Activated T-cell treated with anti-CD3 and anti-CD28 coated beads, Interleukin-2, amount 50 U/mL, for 24 hours (primary cell): ENCODE measurements at regions not wholly inside any gene's neighbourhood (a gene's known extent, or its start where the extent isn't known, plus 50 kb on each side); places are given as distances from the start of the nearest gene placed in this dataset.

Experiments
- DNase-seq: peaks from one replicate; pipeline ENCODE4 v3.0.0-alpha.2; 2020
- H3K27ac Mint-ChIP-seq: 2 replicates; pipeline ENCODE4 v1.8.0; 2020; ENCODE audit warnings: mild to moderate bottlenecking, mixed read lengths
- H3K27me3 Mint-ChIP-seq: 2 replicates; pipeline ENCODE4 v1.8.0; 2020; ENCODE audit warnings: mixed read lengths
- H3K36me3 Mint-ChIP-seq: 2 replicates; pipeline ENCODE4 v1.8.0; 2020; ENCODE audit warnings: low read depth, mixed read lengths
- H3K4me1 Mint-ChIP-seq: 2 replicates; pipeline ENCODE4 v1.8.0; 2020; ENCODE audit warnings: low read depth, mixed read lengths
- H3K4me3 Mint-ChIP-seq: 2 replicates; pipeline ENCODE4 v1.8.0; 2020; ENCODE audit warnings: mild to moderate bottlenecking, moderate library complexity, mixed read lengths
- H3K9me3 Mint-ChIP-seq: 2 replicates; pipeline ENCODE4 v1.8.0; 2020; ENCODE audit warnings: mixed read lengths

- Mint-ChIP-seq H3K4me1 (no peaks in the 10 kb centered on the region), H3K27ac (no peak overlapping the region), H3K9me3 (peaks cover 8% of the 10 kb centered on the region), H3K36me3 (peaks cover 5% of the 10 kb centered on the region), H3K27me3 (no peaks in the 10 kb centered on the region), H3K4me3 (no peak overlapping the region)
- no peak for DNase-seq
Measured at GRCh38 chr12:34342048-34342447, 319.8 kb downstream of the ALG10 start.

- H3K27ac Mint-ChIP-seq: no peak overlapping the region
- peaks cover 7% of the 10 kb centered on the region for H3K9me3 Mint-ChIP-seq
- H3K4me1 Mint-ChIP-seq: no peaks in the 10 kb centered on the region
Measured at GRCh38 chr12:34343345-34343744, 321.0 kb downstream of the ALG10 start.

GRCh38 chr12:34343766-34344165 is 321.5 kb downstream of the ALG10 start:
- H3K4me1 Mint-ChIP-seq: no peaks in the 10 kb centered on the region
- DNase-seq: no peak
- no peaks in the 10 kb centered on the region for H3K36me3 Mint-ChIP-seq
- H3K27me3 Mint-ChIP-seq: no peaks in the 10 kb centered on the region
- no peak overlapping the region for H3K27ac Mint-ChIP-seq
- H3K4me3 Mint-ChIP-seq: no peak overlapping the region
- peaks cover 7% of the 10 kb centered on the region for H3K9me3 Mint-ChIP-seq

More at GRCh38 chr12:34343345-34343744, 321.0 kb downstream of the ALG10 start:
- no peak overlapping the region for H3K4me3 Mint-ChIP-seq
- no peaks in the 10 kb centered on the region for H3K27me3 Mint-ChIP-seq
- no peaks in the 10 kb centered on the region for H3K36me3 Mint-ChIP-seq
- no peak for DNase-seq

GRCh38 chr12:34344851-34345522 is 322.7 kb downstream of the ALG10 start:
- no peaks in the 10 kb centered on the region for H3K36me3 Mint-ChIP-seq
- H3K27me3 Mint-ChIP-seq: no peaks in the 10 kb centered on the region
- peaks cover 4% of the 10 kb centered on the region for H3K9me3 Mint-ChIP-seq

GRCh38 chr12:34345801-34346200 is 323.5 kb downstream of the ALG10 start:
- DNase-seq: no peak
- peaks cover 4% of the 10 kb centered on the region for H3K9me3 Mint-ChIP-seq
- no peaks in the 10 kb centered on the region for H3K27me3 Mint-ChIP-seq
- no peak overlapping the region for H3K4me3 Mint-ChIP-seq
- no peaks in the 10 kb centered on the region for H3K4me1 Mint-ChIP-seq
- H3K27ac Mint-ChIP-seq: no peak overlapping the region
- H3K36me3 Mint-ChIP-seq: no peaks in the 10 kb centered on the region

More at GRCh38 chr12:34344851-34345522, 322.7 kb downstream of the ALG10 start:
- Mint-ChIP-seq H3K4me1 (no peaks in the 10 kb centered on the region), H3K4me3 (no peak overlapping the region), H3K27ac (no peak overlapping the region)
- no peak for DNase-seq

- H3K27me3 Mint-ChIP-seq: no peaks in the 10 kb centered on the region
- H3K9me3 Mint-ChIP-seq: peaks cover 9% of the 10 kb centered on the region
- H3K4me1 Mint-ChIP-seq: no peaks in the 10 kb centered on the region
- no peak overlapping the region for H3K4me3 Mint-ChIP-seq
- H3K27ac Mint-ChIP-seq: no peak overlapping the region
- no peak for DNase-seq
- no peaks in the 10 kb centered on the region for H3K36me3 Mint-ChIP-seq
Measured at GRCh38 chr12:34346372-34347034, 324.2 kb downstream of the ALG10 start.

- H3K27ac Mint-ChIP-seq: no peak overlapping the region
Measured at GRCh38 chr12:34347367-34347766, 325.1 kb downstream of the ALG10 start.

GRCh38 chr12:34348064-34348463 is 325.8 kb downstream of the ALG10 start:
- H3K27ac Mint-ChIP-seq: no peak overlapping the region
- no peak overlapping the region for H3K4me3 Mint-ChIP-seq
- DNase-seq: no peak
- peaks cover 9% of the 10 kb centered on the region for H3K9me3 Mint-ChIP-seq
- H3K4me1 Mint-ChIP-seq: no peaks in the 10 kb centered on the region
- no peaks in the 10 kb centered on the region for H3K36me3 Mint-ChIP-seq
- H3K27me3 Mint-ChIP-seq: no peaks in the 10 kb centered on the region

More at GRCh38 chr12:34347367-34347766, 325.1 kb downstream of the ALG10 start:
- H3K4me3 Mint-ChIP-seq: no peak overlapping the region
- no peaks in the 10 kb centered on the region for H3K27me3 Mint-ChIP-seq
- H3K9me3 Mint-ChIP-seq: peaks cover 9% of the 10 kb centered on the region
- no peak for DNase-seq
- H3K36me3 Mint-ChIP-seq: no peaks in the 10 kb centered on the region
- H3K4me1 Mint-ChIP-seq: no peaks in the 10 kb centered on the region

GRCh38 chr12:34348836-34349672 is 326.8 kb downstream of the ALG10 start:
- Mint-ChIP-seq H3K4me1 (no peaks in the 10 kb centered on the region), H3K27ac (no peak overlapping the region), H3K27me3 (no peaks in the 10 kb centered on the region), H3K36me3 (no peaks in the 10 kb centered on the region), H3K4me3 (no peak overlapping the region), H3K9me3 (peaks cover 9% of the 10 kb centered on the region)
- no peak for DNase-seq

- Mint-ChIP-seq H3K27me3 (no peaks in the 10 kb centered on the region), H3K4me3 (no peak overlapping the region), H3K27ac (no peak overlapping the region), H3K36me3 (no peaks in the 10 kb centered on the region), H3K4me1 (no peaks in the 10 kb centered on the region), H3K9me3 (peaks cover 9% of the 10 kb centered on the region)
- no peak for DNase-seq
Measured at GRCh38 chr12:34349673-34349961, 327.3 kb downstream of the ALG10 start.

GRCh38 chr12:34350092-34351041 is 328.1 kb downstream of the ALG10 start:
- H3K9me3 Mint-ChIP-seq: peaks cover 9% of the 10 kb centered on the region
- no peaks in the 10 kb centered on the region for H3K4me1 Mint-ChIP-seq
- no peak overlapping the region for H3K4me3 Mint-ChIP-seq
- H3K27ac Mint-ChIP-seq: no peak overlapping the region
- DNase-seq: no peak
- no peaks in the 10 kb centered on the region for H3K27me3 Mint-ChIP-seq
- H3K36me3 Mint-ChIP-seq: no peaks in the 10 kb centered on the region

GRCh38 chr12:34352098-34352497 is 329.8 kb downstream of the ALG10 start:
- no peak for DNase-seq
- no peaks in the 10 kb centered on the region for H3K36me3 Mint-ChIP-seq
- no peaks in the 10 kb centered on the region for H3K4me1 Mint-ChIP-seq
- H3K9me3 Mint-ChIP-seq: peaks cover 9% of the 10 kb centered on the region
- H3K27ac Mint-ChIP-seq: no peak overlapping the region
- H3K4me3 Mint-ChIP-seq: no peak overlapping the region
- no peaks in the 10 kb centered on the region for H3K27me3 Mint-ChIP-seq

GRCh38 chr12:34354239-34355200 is 332.2 kb downstream of the ALG10 start:
- Mint-ChIP-seq H3K4me1 (no peaks in the 10 kb centered on the region), H3K4me3 (no peak overlapping the region), H3K36me3 (no peaks in the 10 kb centered on the region), H3K27ac (no peak overlapping the region), H3K9me3 (peaks cover 5% of the 10 kb centered on the region), H3K27me3 (no peaks in the 10 kb centered on the region)
- no peak for DNase-seq
